Right lobe of liver (tissue), 4 donors: ENCODE measurements at regions not wholly inside any gene's neighbourhood (a gene's known extent, or its start where the extent isn't known, plus 50 kb on each side); places are given as distances from the start of the nearest gene placed in this dataset.

Experiments used
- POLR2A ChIP-seq: fragments of 450-650 bp; IDR thresholded peaks from one replicate; pipeline ENCODE4 v1.6.1; 2017; ENCODE audit warnings: antibody characterized with exemption, mild to moderate bottlenecking
- TF ChIP-seq, protein P1 (sequence below), 4 donors: fragments of 200-600 bp in 3 of 4; fragments of 450-650 bp in 1 of 4; IDR thresholded peaks; one replicate each; pipeline versions ENCODE4 v1.5.1 to v1.8.0; 2016 to 2022; ENCODE audit warnings: antibody characterized with exemption in 4 of 4, mild to moderate bottlenecking in 2 of 4
- donor health status: DM: no; HTN: no; CAD: no.
- donor health status: DM: no; HTN: no; CAD: no.
- donor health status: DM: no; HTN: yes; CAD: no.

DNA sequence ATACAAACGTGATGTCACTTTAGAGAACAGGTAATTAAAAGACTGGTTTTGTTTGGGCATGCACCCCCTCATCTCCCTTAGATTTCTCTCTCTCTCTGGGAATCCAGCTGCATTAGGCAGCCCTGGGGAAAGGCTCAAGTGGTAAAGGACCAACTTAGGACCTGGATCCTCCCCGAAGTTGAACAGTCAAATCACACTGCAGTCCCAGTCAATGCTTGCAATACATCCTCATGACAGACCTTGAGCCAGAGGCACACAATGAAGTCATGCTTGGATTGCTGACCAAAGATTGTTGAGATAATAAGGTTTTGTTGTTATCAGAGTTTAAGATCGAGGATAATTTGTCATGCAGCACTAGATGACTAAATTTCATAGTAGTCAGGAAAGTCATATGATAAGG, 1285.8 kb upstream of the NCAM2 start:
- no peak for TF ChIP-seq POLR2A
- TF ChIP-seq, protein P1, sequence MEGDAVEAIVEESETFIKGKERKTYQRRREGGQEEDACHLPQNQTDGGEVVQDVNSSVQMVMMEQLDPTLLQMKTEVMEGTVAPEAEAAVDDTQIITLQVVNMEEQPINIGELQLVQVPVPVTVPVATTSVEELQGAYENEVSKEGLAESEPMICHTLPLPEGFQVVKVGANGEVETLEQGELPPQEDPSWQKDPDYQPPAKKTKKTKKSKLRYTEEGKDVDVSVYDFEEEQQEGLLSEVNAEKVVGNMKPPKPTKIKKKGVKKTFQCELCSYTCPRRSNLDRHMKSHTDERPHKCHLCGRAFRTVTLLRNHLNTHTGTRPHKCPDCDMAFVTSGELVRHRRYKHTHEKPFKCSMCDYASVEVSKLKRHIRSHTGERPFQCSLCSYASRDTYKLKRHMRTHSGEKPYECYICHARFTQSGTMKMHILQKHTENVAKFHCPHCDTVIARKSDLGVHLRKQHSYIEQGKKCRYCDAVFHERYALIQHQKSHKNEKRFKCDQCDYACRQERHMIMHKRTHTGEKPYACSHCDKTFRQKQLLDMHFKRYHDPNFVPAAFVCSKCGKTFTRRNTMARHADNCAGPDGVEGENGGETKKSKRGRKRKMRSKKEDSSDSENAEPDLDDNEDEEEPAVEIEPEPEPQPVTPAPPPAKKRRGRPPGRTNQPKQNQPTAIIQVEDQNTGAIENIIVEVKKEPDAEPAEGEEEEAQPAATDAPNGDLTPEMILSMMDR (IDR thresholded peaks at IDR 0.05): no peak
